GM12873 (cell line): ENCODE measurements at regions not wholly inside any gene's neighbourhood (a gene's known extent, or its start where the extent isn't known, plus 50 kb on each side); places are given as distances from the start of the nearest gene placed in this dataset.

Source experiments
- CTCF ChIP-seq: IDR thresholded peaks from 2 replicates; pipeline ENCODE4 v1.5.1; 2012; ENCODE audit warnings: low read depth, mild to moderate bottlenecking, moderate library complexity, low read length, control low read depth; ENCODE audit not compliant: insufficient read depth; ENCODE audit errors: missing control alignments

DNA sequence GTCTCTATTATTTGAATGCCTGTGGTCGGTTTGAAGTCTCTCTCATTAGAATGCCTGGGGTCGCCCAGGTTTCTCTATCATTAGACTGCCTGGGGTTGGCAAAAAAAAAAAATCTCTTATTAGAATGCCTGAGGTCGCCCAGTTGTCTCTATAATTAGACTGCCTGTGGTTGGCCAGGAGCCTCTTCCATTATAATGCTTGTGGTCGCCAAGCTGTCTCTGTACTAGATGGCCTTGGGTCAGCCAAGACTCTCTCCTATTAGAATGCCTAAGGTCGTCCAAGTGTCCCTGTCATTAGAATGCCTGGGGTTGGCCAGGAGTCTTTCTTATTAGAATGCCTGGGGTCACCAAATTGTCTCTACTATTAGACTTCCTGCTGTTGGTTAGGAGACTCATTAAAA lies 2228.4 kb downstream of the TP53TG3F start:
- TF ChIP-seq CTCF, result no peak

GRCh38 chr16:35689764-35690163 lies 2230.4 kb downstream of the TP53TG3F start:
- no peak for TF ChIP-seq CTCF

DNA sequence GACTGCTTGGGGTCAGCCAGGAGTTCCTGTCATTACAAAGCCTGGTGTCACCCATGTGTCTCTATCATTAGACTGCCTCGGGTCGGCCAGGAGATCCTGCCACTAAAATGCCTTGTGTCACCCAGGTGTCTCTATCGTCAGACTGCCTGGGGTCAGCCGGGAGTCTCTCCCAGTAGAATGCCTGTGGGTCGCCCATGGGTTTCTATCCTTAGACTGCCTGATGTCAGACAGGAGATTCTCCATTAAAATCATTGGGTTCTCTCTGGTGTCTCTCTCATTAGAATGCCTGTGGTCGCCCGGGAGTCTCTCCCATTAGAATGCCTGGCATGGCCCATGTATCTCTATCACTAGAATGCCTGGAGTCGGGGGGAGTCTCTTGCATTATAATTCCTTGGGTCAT lies 2231.0 kb downstream of the TP53TG3F start:
- no peak for TF ChIP-seq CTCF

GRCh38 chr16:35691057-35691456 lies 2231.6 kb downstream of the TP53TG3F start:
- no peak for TF ChIP-seq CTCF

GRCh38 chr16:35692824-35693223 lies 2233.4 kb downstream of the TP53TG3F start:
- TF ChIP-seq CTCF, result no peak

DNA sequence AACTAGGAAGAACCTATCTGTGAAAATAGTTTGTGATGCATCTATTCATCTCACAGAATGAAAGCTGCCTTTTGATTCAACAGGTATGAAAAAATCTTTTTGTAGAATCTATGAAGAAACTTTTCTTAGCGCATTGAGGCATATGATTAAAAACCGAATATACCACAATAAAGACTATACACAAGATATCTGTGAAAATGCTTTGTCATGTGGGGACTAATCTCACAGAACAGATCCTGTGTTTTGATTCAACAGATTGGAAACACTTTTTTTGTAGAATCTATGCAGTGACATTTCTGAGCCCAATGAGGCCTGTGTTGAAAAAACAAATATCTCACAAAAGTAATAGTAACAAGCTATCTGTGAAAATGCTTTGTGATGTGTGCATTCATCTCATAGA lies 2247.5 kb downstream of the TP53TG3F start:
- no peak for TF ChIP-seq CTCF

DNA sequence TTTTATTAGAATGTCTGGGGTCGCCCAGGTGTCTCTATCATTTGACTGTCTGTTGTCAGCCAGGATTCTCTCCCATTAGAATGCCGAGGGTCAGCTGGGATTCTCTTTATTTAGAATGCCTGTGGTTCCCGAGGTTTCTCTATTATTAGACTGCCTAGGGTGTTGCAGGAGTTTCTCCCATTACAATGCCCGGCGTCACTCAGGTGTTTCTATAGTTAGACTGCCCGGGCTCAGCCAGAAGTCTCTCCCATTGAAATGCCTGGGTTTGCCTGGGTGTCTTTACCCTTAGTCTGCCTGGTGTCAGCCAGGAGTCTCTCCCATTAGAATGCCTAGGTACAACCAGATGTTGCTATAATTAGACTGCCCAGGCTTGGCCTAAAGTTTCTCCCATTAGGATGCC lies 2252.0 kb downstream of the TP53TG3F start:
- TF ChIP-seq CTCF, result no peak
